Activated naive CD8-positive, alpha-beta T cell treated with anti-CD3 and anti-CD28 coated beads, Interleukin-2, amount 10 ng/mL, durations not matched to agents 7 days and 5 days (primary cell): ENCODE measurements at regions not wholly inside any gene's neighbourhood (a gene's known extent, or its start where the extent isn't known, plus 50 kb on each side); places are given as distances from the start of the nearest gene placed in this dataset.

Source experiments
- ATAC-seq: fragments of 150-1000 bp; cut with Tn5 transposase; one replicate; pipeline ENCODE4 v1.10.0; 2021; ENCODE audit warnings: low read depth, moderate library complexity
- POLR2A ChIA-PET: fragments of 350-600 bp; sonication (Branson Sonifier 250); formaldehyde crosslinking; loops from one replicate; lab custom pipeline; 2021; ENCODE audit warnings: antibody characterized with exemption; lab: Charles Lee
- DNase-seq: peaks from one replicate; pipeline ENCODE4 v3.0.0; 2021
- H3K27ac Mint-ChIP-seq: one replicate; pipeline ENCODE4 v1.8.0; 2022; ENCODE audit warnings: mild to moderate bottlenecking, mixed read lengths
- H3K27me3 Mint-ChIP-seq: one replicate; pipeline ENCODE4 v1.8.0; 2022; ENCODE audit warnings: mild to moderate bottlenecking, moderate library complexity, mixed read lengths
- H3K36me3 Mint-ChIP-seq: one replicate; pipeline ENCODE4 v1.8.0; 2021; ENCODE audit warnings: mild to moderate bottlenecking, mixed read lengths
- H3K4me1 Mint-ChIP-seq: one replicate; pipeline ENCODE4 v1.8.0; 2021; ENCODE audit warnings: mixed read lengths
- H3K4me3 Mint-ChIP-seq: one replicate; pipeline ENCODE4 v1.8.0; 2022; ENCODE audit warnings: mild to moderate bottlenecking, moderate library complexity, mixed read lengths
- H3K9me3 Mint-ChIP-seq: one replicate; pipeline ENCODE4 v1.8.0; 2021; ENCODE audit warnings: mixed read lengths

GRCh38 chr10:52988923-52989322 lies 216.3 kb upstream of the MBL2 start:
- H3K36me3 Mint-ChIP-seq: no peaks in the 10 kb centered on the region
- POLR2A ChIA-PET: no interaction called here
- no peak for DNase-seq
- no peak overlapping the region for H3K4me3 Mint-ChIP-seq
- H3K27ac Mint-ChIP-seq: no peak overlapping the region
- H3K27me3 Mint-ChIP-seq: no peaks in the 10 kb centered on the region
- ATAC-seq: no peak
- H3K9me3 Mint-ChIP-seq: peaks cover 3% of the 10 kb centered on the region
- no peaks in the 10 kb centered on the region for H3K4me1 Mint-ChIP-seq

GRCh38 chr10:52986125-52986524 lies 213.5 kb upstream of the MBL2 start:
- no peaks in the 10 kb centered on the region for H3K4me1 Mint-ChIP-seq
- POLR2A ChIA-PET: no interaction called here
- H3K4me3 Mint-ChIP-seq: no peak overlapping the region
- H3K36me3 Mint-ChIP-seq: no peaks in the 10 kb centered on the region
- ATAC-seq (no peak), DNase-seq (no peak)
- H3K9me3 Mint-ChIP-seq: no peaks in the 10 kb centered on the region
- H3K27me3 Mint-ChIP-seq: no peaks in the 10 kb centered on the region
- no peak overlapping the region for H3K27ac Mint-ChIP-seq

- Mint-ChIP-seq H3K27me3 (no peaks in the 10 kb centered on the region), H3K4me1 (no peaks in the 10 kb centered on the region), H3K9me3 (no peaks in the 10 kb centered on the region), H3K27ac (no peak overlapping the region), H3K4me3 (no peak overlapping the region), H3K36me3 (no peaks in the 10 kb centered on the region)
- POLR2A ChIA-PET: no interaction called here
- DNase-seq: no peak
- ATAC-seq: no peak
These were observed 211.6 kb upstream of the MBL2 start for GRCh38 chr10:52984169-52984568.

GRCh38 chr10:52979295-52979990 lies 206.9 kb upstream of the MBL2 start:
- Mint-ChIP-seq H3K27ac (no peak overlapping the region), H3K36me3 (no peaks in the 10 kb centered on the region), H3K27me3 (no peaks in the 10 kb centered on the region), H3K9me3 (no peaks in the 10 kb centered on the region), H3K4me1 (no peaks in the 10 kb centered on the region), H3K4me3 (no peak overlapping the region)
- ATAC-seq: no peak
- no peak for DNase-seq
- POLR2A ChIA-PET: no interaction called here

- H3K4me3 Mint-ChIP-seq: no peak overlapping the region
- no peaks in the 10 kb centered on the region for H3K27me3 Mint-ChIP-seq
- no peaks in the 10 kb centered on the region for H3K4me1 Mint-ChIP-seq
- ATAC-seq (no peak), DNase-seq (no peak)
- POLR2A ChIA-PET: no interaction called here
- H3K9me3 Mint-ChIP-seq: no peaks in the 10 kb centered on the region
- H3K36me3 Mint-ChIP-seq: no peaks in the 10 kb centered on the region
- H3K27ac Mint-ChIP-seq: no peak overlapping the region
These were observed 205.0 kb upstream of the MBL2 start for GRCh38 chr10:52977581-52977980.

- Mint-ChIP-seq H3K4me3 (no peak overlapping the region), H3K4me1 (no peaks in the 10 kb centered on the region)
- POLR2A ChIA-PET: no interaction called here
These were observed 195.5 kb upstream of the MBL2 start for GRCh38 chr10:52967806-52968795.

GRCh38 chr10:52966904-52967303 lies 194.3 kb upstream of the MBL2 start:
- no peaks in the 10 kb centered on the region for H3K9me3 Mint-ChIP-seq
- no peaks in the 10 kb centered on the region for H3K36me3 Mint-ChIP-seq
- no peaks in the 10 kb centered on the region for H3K27me3 Mint-ChIP-seq
- H3K27ac Mint-ChIP-seq: no peak overlapping the region
- H3K4me3 Mint-ChIP-seq: no peak overlapping the region
- POLR2A ChIA-PET: no interaction called here
- DNase-seq: no peak
- no peaks in the 10 kb centered on the region for H3K4me1 Mint-ChIP-seq
- ATAC-seq: no peak

More at GRCh38 chr10:52967806-52968795, 195.5 kb upstream of the MBL2 start:
- H3K36me3 Mint-ChIP-seq: no peaks in the 10 kb centered on the region
- H3K27ac Mint-ChIP-seq: no peak overlapping the region
- no peak for DNase-seq
- no peak for ATAC-seq
- no peaks in the 10 kb centered on the region for H3K27me3 Mint-ChIP-seq
- H3K9me3 Mint-ChIP-seq: no peaks in the 10 kb centered on the region

- Mint-ChIP-seq H3K9me3 (no peaks in the 10 kb centered on the region), H3K36me3 (no peaks in the 10 kb centered on the region), H3K4me1 (no peaks in the 10 kb centered on the region), H3K4me3 (no peak overlapping the region), H3K27ac (no peak overlapping the region), H3K27me3 (no peaks in the 10 kb centered on the region)
- DNase-seq (no peak), ATAC-seq (no peak)
- POLR2A ChIA-PET: no interaction called here
These were observed 193.4 kb upstream of the MBL2 start for GRCh38 chr10:52965938-52966401.

GRCh38 chr10:52965509-52965908 lies 192.9 kb upstream of the MBL2 start:
- no peak for DNase-seq
- no peak overlapping the region for H3K4me3 Mint-ChIP-seq
- H3K9me3 Mint-ChIP-seq: no peaks in the 10 kb centered on the region

GRCh38 chr10:52961323-52961722 lies 188.7 kb upstream of the MBL2 start:
- H3K9me3 Mint-ChIP-seq: no peaks in the 10 kb centered on the region
- H3K36me3 Mint-ChIP-seq: no peaks in the 10 kb centered on the region
- H3K4me1 Mint-ChIP-seq: no peaks in the 10 kb centered on the region
- H3K27ac Mint-ChIP-seq: no peak overlapping the region
- H3K4me3 Mint-ChIP-seq: no peak overlapping the region
- DNase-seq (no peak), ATAC-seq (no peak)
- H3K27me3 Mint-ChIP-seq: no peaks in the 10 kb centered on the region
- POLR2A ChIA-PET: no interaction called here

More at GRCh38 chr10:52965509-52965908, 192.9 kb upstream of the MBL2 start:
- POLR2A ChIA-PET: no interaction called here
- H3K36me3 Mint-ChIP-seq: no peaks in the 10 kb centered on the region
- H3K4me1 Mint-ChIP-seq: no peaks in the 10 kb centered on the region
- ATAC-seq: no peak
- no peaks in the 10 kb centered on the region for H3K27me3 Mint-ChIP-seq
- no peak overlapping the region for H3K27ac Mint-ChIP-seq

- no peaks in the 10 kb centered on the region for H3K27me3 Mint-ChIP-seq
- ATAC-seq (no peak), DNase-seq (no peak)
- POLR2A ChIA-PET: no interaction called here
- no peaks in the 10 kb centered on the region for H3K4me1 Mint-ChIP-seq
- no peak overlapping the region for H3K4me3 Mint-ChIP-seq
- H3K27ac Mint-ChIP-seq: no peak overlapping the region
- H3K9me3 Mint-ChIP-seq: no peaks in the 10 kb centered on the region
- no peaks in the 10 kb centered on the region for H3K36me3 Mint-ChIP-seq
These were observed 187.2 kb upstream of the MBL2 start for GRCh38 chr10:52959810-52960209.

GRCh38 chr10:52956861-52957260 lies 184.3 kb upstream of the MBL2 start:
- H3K36me3 Mint-ChIP-seq: no peaks in the 10 kb centered on the region
- POLR2A ChIA-PET: no interaction called here
- H3K27ac Mint-ChIP-seq: no peak overlapping the region

GRCh38 chr10:52956461-52956860 lies 183.9 kb upstream of the MBL2 start:
- Mint-ChIP-seq H3K9me3 (no peaks in the 10 kb centered on the region), H3K36me3 (no peaks in the 10 kb centered on the region), H3K4me1 (no peaks in the 10 kb centered on the region), H3K27ac (no peak overlapping the region), H3K4me3 (no peak overlapping the region), H3K27me3 (no peaks in the 10 kb centered on the region)
- no peak for ATAC-seq
- POLR2A ChIA-PET: no interaction called here
- no peak for DNase-seq

More at GRCh38 chr10:52956861-52957260, 184.3 kb upstream of the MBL2 start:
- H3K27me3 Mint-ChIP-seq: no peaks in the 10 kb centered on the region
- ATAC-seq (no peak), DNase-seq (no peak)
- H3K4me1 Mint-ChIP-seq: no peaks in the 10 kb centered on the region
- H3K9me3 Mint-ChIP-seq: no peaks in the 10 kb centered on the region
- H3K4me3 Mint-ChIP-seq: no peak overlapping the region

GRCh38 chr10:52955337-52955736 lies 182.8 kb upstream of the MBL2 start:
- ATAC-seq: no peak
- Mint-ChIP-seq H3K4me3 (no peak overlapping the region), H3K4me1 (no peaks in the 10 kb centered on the region), H3K9me3 (no peaks in the 10 kb centered on the region), H3K36me3 (no peaks in the 10 kb centered on the region), H3K27me3 (no peaks in the 10 kb centered on the region), H3K27ac (no peak overlapping the region)
- POLR2A ChIA-PET: no interaction called here
- DNase-seq: no peak
